ENCODE measurements at regions not wholly inside any gene's neighbourhood (a gene's known extent, or its start where the extent isn't known, plus 50 kb on each side); places are given as distances from the start of the nearest gene placed in this dataset.

GRCh38 chr6:80637312-80637711 lies 530.8 kb downstream of the BCKDHB start:
- TF ChIP-seq, protein P1, sequence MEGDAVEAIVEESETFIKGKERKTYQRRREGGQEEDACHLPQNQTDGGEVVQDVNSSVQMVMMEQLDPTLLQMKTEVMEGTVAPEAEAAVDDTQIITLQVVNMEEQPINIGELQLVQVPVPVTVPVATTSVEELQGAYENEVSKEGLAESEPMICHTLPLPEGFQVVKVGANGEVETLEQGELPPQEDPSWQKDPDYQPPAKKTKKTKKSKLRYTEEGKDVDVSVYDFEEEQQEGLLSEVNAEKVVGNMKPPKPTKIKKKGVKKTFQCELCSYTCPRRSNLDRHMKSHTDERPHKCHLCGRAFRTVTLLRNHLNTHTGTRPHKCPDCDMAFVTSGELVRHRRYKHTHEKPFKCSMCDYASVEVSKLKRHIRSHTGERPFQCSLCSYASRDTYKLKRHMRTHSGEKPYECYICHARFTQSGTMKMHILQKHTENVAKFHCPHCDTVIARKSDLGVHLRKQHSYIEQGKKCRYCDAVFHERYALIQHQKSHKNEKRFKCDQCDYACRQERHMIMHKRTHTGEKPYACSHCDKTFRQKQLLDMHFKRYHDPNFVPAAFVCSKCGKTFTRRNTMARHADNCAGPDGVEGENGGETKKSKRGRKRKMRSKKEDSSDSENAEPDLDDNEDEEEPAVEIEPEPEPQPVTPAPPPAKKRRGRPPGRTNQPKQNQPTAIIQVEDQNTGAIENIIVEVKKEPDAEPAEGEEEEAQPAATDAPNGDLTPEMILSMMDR (IDR thresholded peaks at IDR 0.05) = no peak
- no peak for TF ChIP-seq POLR2A (IDR thresholded peaks at IDR 0.05)

Data from lower leg skin (tissue), 3 donors.